ENCODE measurements at regions not wholly inside any gene's neighbourhood (a gene's known extent, or its start where the extent isn't known, plus 50 kb on each side); places are given as distances from the start of the nearest gene placed in this dataset.
"Not testable (repeated sequence)": the region's sequence is repeated elsewhere in the genome, so short reads cannot be mapped to it uniquely, and the experiment has no call there.

GRCh38 chr1:185526344-185527307, 207.6 kb upstream of the HMCN1 start:
- Mint-ChIP-seq H3K36me3 (peaks cover 2% of the 10 kb centered on the region), H3K9me3 (no peaks in the 10 kb centered on the region), H3K4me3 (no peak overlapping the region), H3K27me3 (no peaks in the 10 kb centered on the region), H3K27ac (no peak overlapping the region), H3K4me1 (no peaks in the 10 kb centered on the region)

DNA sequence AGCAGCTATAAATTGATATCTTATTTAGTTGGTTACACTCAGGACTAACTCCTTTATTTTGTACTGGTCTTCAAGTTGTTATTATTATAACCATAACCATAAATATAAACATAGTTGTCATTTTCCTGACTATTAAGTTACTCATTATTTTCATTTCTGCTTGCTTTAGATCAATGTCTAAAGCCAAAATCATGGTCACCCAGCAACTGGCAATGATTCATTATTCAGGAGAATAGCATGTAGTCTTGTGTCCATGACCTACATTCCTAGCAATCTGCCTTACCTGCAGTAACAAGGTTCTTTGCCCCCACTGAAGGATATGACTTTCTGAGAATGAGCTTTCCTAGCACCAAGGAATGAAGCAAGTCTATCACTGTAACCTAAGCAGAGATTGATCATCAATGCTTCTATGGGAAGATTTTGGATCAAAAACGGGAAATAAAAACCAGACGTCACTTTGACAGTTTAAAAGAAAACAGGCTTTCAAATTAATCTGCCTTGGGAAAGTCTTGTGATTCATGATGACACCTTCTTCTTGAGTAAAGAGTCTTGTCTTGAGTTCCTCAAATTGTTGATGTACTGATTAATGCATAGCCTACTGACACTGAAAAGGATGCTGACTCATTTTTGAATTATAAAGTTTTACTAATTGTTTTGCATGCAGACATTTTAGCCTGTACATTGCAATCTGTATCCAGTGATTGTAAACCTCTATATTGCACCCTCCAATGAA, 203.3 kb upstream of the IVNS1ABP start:
- H3K9me3 Mint-ChIP-seq = peaks cover 9% of the 10 kb centered on the region
- H3K36me3 Mint-ChIP-seq = peaks cover 7% of the 10 kb centered on the region
- no peak overlapping the region for H3K27ac Mint-ChIP-seq
- H3K4me1 Mint-ChIP-seq = peaks cover 2% of the 10 kb centered on the region
- H3K27me3 Mint-ChIP-seq = no peaks in the 10 kb centered on the region
- H3K4me3 Mint-ChIP-seq = no peak overlapping the region

GRCh38 chr1:185517808-185518419, 200.9 kb upstream of the IVNS1ABP start:
- Mint-ChIP-seq H3K27ac (no peak overlapping the region), H3K9me3 (peaks cover 9% of the 10 kb centered on the region), H3K27me3 (no peaks in the 10 kb centered on the region), H3K4me3 (no peak overlapping the region), H3K4me1 (peaks cover 7% of the 10 kb centered on the region), H3K36me3 (peaks cover 9% of the 10 kb centered on the region)

DNA sequence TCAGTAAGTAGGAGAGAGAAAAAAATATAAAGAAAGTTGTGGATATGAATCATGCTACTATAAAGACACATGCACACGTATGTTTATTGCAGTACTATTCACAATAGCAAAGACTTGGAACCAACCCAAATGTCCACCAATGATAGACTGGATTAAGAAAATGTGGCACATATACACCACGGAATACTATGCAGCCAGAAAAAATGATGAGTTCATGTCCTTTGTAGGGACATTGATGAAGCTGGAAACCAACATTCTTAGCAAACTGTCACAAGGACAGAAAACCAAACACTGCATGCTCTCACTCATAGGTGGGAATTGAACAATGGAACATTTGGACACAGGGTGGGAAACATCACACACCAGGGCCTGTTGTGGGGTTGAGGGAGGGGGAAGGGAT, 200.3 kb upstream of the IVNS1ABP start:
- H3K4me1 Mint-ChIP-seq = not testable (repeated sequence)

GRCh38 chr1:185515696-185516095, 198.7 kb upstream of the IVNS1ABP start:
- peaks cover 7% of the 10 kb centered on the region for H3K4me1 Mint-ChIP-seq
- H3K9me3 Mint-ChIP-seq = peaks cover 5% of the 10 kb centered on the region
- H3K36me3 Mint-ChIP-seq = peaks cover 10% of the 10 kb centered on the region
- H3K27me3 Mint-ChIP-seq = no peaks in the 10 kb centered on the region
- H3K4me3 Mint-ChIP-seq = no peak overlapping the region
- H3K27ac Mint-ChIP-seq = no peak overlapping the region

More for the DNA sequence above, 200.3 kb upstream of the IVNS1ABP start:
- not testable (repeated sequence) for H3K27ac Mint-ChIP-seq, H3K36me3 Mint-ChIP-seq, H3K4me3 Mint-ChIP-seq, H3K9me3 Mint-ChIP-seq, H3K27me3 Mint-ChIP-seq

DNA sequence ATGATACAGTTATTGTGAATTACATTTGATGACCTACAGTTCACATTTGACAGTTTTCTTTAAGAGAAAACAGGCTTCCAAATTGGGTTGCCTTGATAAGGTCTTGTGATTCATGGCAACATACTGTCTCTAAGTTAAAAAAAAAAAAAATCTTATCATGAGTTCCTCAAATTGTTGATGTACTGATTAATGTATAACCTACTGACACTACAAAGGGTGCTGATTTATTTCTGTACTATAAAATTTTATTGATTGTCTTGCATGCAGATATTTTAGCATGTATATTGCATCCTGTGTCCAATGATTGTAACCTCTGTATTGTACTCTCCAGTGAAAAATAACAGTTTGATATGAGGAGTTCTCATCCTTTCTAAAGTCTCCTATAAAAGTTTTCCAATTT, 197.3 kb upstream of the IVNS1ABP start:
- H3K27ac Mint-ChIP-seq = no peak overlapping the region
- peaks cover 5% of the 10 kb centered on the region for H3K9me3 Mint-ChIP-seq
- H3K4me3 Mint-ChIP-seq = no peak overlapping the region
- peaks cover 10% of the 10 kb centered on the region for H3K36me3 Mint-ChIP-seq
- no peaks in the 10 kb centered on the region for H3K27me3 Mint-ChIP-seq
- H3K4me1 Mint-ChIP-seq = peaks cover 7% of the 10 kb centered on the region

- Mint-ChIP-seq H3K4me1 (peaks cover 7% of the 10 kb centered on the region), H3K27me3 (no peaks in the 10 kb centered on the region)
Measured at GRCh38 chr1:185512442-185512841, 195.4 kb upstream of the IVNS1ABP start.

GRCh38 chr1:185501099-185501498, 184.1 kb upstream of the IVNS1ABP start:
- Mint-ChIP-seq H3K27ac (no peak overlapping the region), H3K4me3 (no peak overlapping the region), H3K4me1 (peaks cover 15% of the 10 kb centered on the region), H3K36me3 (no peaks in the 10 kb centered on the region), H3K9me3 (peaks cover under 1% of the 10 kb centered on the region), H3K27me3 (no peaks in the 10 kb centered on the region)

More at GRCh38 chr1:185512442-185512841, 195.4 kb upstream of the IVNS1ABP start:
- Mint-ChIP-seq H3K9me3 (peaks cover 5% of the 10 kb centered on the region), H3K4me3 (no peak overlapping the region), H3K36me3 (peaks cover 8% of the 10 kb centered on the region), H3K27ac (no peak overlapping the region)

- no peaks in the 10 kb centered on the region for H3K36me3 Mint-ChIP-seq
- H3K4me1 Mint-ChIP-seq = peaks cover 15% of the 10 kb centered on the region
- no peak overlapping the region for H3K27ac Mint-ChIP-seq
- no peak overlapping the region for H3K4me3 Mint-ChIP-seq
- H3K9me3 Mint-ChIP-seq = no peaks in the 10 kb centered on the region
- no peaks in the 10 kb centered on the region for H3K27me3 Mint-ChIP-seq
Measured at GRCh38 chr1:185500001-185500626, 183.1 kb upstream of the IVNS1ABP start.

GRCh38 chr1:185498207-185498606, 181.2 kb upstream of the IVNS1ABP start:
- Mint-ChIP-seq H3K27me3 (no peaks in the 10 kb centered on the region), H3K4me3 (no peak overlapping the region), H3K36me3 (no peaks in the 10 kb centered on the region), H3K4me1 (peaks cover 15% of the 10 kb centered on the region), H3K9me3 (no peaks in the 10 kb centered on the region), H3K27ac (no peak overlapping the region)

DNA sequence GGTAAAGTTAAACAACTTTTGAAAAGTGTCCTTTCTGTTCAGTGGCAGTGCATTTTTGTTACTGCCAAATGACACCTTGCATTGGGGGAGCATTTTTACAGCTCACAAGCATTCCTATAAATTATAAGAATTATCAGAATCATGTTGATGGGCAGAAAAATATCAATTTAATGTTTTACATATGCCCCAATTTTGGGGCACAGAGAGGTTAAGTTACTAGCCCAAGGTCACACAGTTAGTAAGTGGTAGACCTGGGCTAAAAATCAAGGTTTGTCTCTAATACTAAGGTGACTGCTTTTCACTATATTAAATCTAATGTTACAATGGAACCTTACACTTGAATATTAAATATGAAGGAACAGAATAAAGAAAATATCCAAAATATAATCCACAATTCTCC, 180.1 kb upstream of the IVNS1ABP start:
- Mint-ChIP-seq H3K36me3 (no peaks in the 10 kb centered on the region), H3K27me3 (no peaks in the 10 kb centered on the region), H3K4me3 (no peak overlapping the region), H3K9me3 (no peaks in the 10 kb centered on the region), H3K4me1 (peaks cover 15% of the 10 kb centered on the region), H3K27ac (no peak overlapping the region)

DNA sequence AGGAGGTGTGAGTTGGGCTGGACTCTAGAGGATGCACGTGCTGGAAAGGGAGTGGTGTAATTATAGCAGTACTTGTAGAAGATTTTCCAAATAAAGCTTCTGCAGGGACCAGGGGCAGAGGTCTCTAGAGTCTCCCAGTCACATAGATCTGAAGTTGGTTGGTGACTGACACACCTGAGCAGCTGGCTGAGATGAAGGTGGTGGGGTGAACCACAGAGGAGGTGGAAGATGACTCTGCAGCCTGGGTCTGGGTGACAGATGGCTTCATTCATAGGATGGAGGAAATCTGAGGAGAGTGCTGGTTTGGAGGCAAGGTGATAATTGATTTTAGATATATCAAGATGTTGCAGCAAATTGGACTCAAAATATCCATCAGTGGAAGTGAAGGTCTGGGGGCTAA, 178.9 kb upstream of the IVNS1ABP start:
- Mint-ChIP-seq H3K4me3 (no peak overlapping the region), H3K27me3 (no peaks in the 10 kb centered on the region), H3K4me1 (peaks cover 11% of the 10 kb centered on the region), H3K36me3 (no peaks in the 10 kb centered on the region), H3K27ac (no peak overlapping the region), H3K9me3 (no peaks in the 10 kb centered on the region)

DNA sequence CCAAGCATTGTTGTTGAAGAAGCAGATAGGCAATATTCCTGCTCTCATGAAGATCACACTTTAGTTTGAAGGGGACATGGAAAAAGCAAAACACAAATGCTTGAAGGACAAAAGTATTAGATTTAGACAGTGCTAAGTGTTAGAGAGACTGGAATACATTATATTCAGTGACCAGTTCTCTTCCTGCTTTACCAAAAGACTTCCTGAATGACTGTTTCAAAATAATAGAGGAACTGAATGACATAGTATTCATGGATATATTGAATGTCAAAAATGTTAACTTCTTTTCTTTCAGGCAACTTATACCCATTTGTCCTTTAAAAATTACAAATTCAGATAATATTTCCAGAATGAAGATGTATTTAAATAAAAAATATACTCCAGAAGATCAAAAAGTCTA, 178.0 kb upstream of the IVNS1ABP start:
- H3K4me3 Mint-ChIP-seq = no peak overlapping the region
- H3K4me1 Mint-ChIP-seq = peaks cover 4% of the 10 kb centered on the region
- no peaks in the 10 kb centered on the region for H3K9me3 Mint-ChIP-seq
- no peaks in the 10 kb centered on the region for H3K36me3 Mint-ChIP-seq
- no peak overlapping the region for H3K27ac Mint-ChIP-seq
- H3K27me3 Mint-ChIP-seq = no peaks in the 10 kb centered on the region

DNA sequence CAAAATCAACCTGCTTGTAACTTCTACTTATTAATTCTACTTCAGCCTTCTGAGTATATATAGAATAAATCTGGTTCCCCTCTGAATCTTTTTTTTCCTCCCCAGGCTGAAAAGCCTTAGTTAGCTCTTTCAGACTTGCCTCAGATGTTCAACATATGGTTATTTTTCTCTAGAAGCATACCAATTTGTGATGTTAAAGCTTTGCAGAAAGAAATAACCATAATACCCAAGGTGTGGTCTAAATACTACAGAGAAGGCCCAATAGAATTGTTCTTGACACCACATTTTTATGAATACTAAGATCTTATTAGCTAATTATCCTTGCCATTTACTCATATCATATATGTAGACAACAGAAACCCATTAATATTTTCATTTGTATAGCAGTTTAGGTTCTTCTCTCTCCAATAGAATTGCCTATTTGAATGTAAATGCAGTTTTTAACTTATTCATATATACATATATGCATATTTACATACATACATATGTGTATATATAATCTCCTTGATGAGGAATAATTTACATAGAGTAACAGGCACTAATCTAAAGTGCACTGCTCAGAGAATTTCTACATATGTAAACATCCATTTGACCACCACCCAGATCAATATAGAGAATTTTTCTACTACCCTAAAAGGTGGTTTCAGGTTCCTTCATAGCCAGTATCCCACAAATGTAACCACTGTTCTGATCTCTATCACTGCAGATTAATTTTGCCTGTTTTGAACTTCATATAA, 175.2 kb upstream of the IVNS1ABP start:
- Mint-ChIP-seq H3K36me3 (no peaks in the 10 kb centered on the region), H3K9me3 (no peaks in the 10 kb centered on the region), H3K27me3 (no peaks in the 10 kb centered on the region), H3K4me3 (no peak overlapping the region), H3K27ac (no peak overlapping the region), H3K4me1 (peaks cover 5% of the 10 kb centered on the region)

GRCh38 chr1:185491604-185492003, 174.6 kb upstream of the IVNS1ABP start:
- no peaks in the 10 kb centered on the region for H3K27me3 Mint-ChIP-seq
- H3K4me1 Mint-ChIP-seq = peaks cover 5% of the 10 kb centered on the region
- no peaks in the 10 kb centered on the region for H3K9me3 Mint-ChIP-seq
- no peak overlapping the region for H3K4me3 Mint-ChIP-seq
- H3K27ac Mint-ChIP-seq = no peak overlapping the region
- H3K36me3 Mint-ChIP-seq = no peaks in the 10 kb centered on the region

All from activated naive CD4-positive, alpha-beta T cell treated with anti-CD3 and anti-CD28 coated beads, Interleukin-2, amount 50 U/mL, for 24 hours (primary cell).